OCI-LY7 (cell line): ENCODE measurements at regions not wholly inside any gene's neighbourhood (a gene's known extent, or its start where the extent isn't known, plus 50 kb on each side); places are given as distances from the start of the nearest gene placed in this dataset.
"Not testable (repeated sequence)": the region's sequence is repeated elsewhere in the genome, so short reads cannot be mapped to it uniquely, and the experiment has no call there.

Source experiments
- EZH2phosphoT487 ChIP-seq: fragments of 200-600 bp; sonication (generic); IDR thresholded peaks from 2 replicates; pipeline ENCODE4 v1.6.1; 2018; ENCODE audit warnings: low read depth, borderline replicate concordance, mild to moderate bottlenecking, mixed run types, antibody characterized with exemption, low read length, moderate library complexity, mixed read lengths
- TF ChIP-seq, protein P1 (sequence below): fragments of 200-600 bp; sonication (generic); conservative IDR thresholded peaks from 2 replicates; pipeline ENCODE4 v1.5.1; 2014; ENCODE audit warnings: mild to moderate bottlenecking, antibody characterized with exemption, low read length, moderate library complexity, mixed read lengths

DNA sequence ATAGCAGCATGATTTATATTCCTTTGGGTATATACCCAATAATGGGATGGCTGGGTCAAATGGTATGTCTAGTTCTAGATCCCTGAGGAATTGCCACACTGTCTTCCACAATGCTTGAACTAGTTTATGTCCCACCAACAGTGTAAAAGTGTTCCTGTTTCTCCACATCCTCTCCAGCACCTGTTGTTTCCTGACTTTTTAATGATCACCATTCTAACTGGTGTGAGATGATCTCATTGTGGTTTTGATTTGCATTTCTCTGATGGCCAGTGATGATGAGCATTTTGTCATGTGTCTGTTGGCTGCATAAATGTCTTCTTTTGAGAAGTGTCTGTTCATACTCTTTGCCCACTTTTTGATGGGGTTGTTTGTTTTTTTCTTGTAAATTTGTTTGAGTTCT lies 54.0 kb upstream of the GPR89A start:
- TF ChIP-seq, protein P1, sequence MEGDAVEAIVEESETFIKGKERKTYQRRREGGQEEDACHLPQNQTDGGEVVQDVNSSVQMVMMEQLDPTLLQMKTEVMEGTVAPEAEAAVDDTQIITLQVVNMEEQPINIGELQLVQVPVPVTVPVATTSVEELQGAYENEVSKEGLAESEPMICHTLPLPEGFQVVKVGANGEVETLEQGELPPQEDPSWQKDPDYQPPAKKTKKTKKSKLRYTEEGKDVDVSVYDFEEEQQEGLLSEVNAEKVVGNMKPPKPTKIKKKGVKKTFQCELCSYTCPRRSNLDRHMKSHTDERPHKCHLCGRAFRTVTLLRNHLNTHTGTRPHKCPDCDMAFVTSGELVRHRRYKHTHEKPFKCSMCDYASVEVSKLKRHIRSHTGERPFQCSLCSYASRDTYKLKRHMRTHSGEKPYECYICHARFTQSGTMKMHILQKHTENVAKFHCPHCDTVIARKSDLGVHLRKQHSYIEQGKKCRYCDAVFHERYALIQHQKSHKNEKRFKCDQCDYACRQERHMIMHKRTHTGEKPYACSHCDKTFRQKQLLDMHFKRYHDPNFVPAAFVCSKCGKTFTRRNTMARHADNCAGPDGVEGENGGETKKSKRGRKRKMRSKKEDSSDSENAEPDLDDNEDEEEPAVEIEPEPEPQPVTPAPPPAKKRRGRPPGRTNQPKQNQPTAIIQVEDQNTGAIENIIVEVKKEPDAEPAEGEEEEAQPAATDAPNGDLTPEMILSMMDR, result not testable (repeated sequence)
- TF ChIP-seq EZH2phosphoT487, result not testable (repeated sequence)
